PC-3 (cell line): ENCODE measurements at regions not wholly inside any gene's neighbourhood (a gene's known extent, or its start where the extent isn't known, plus 50 kb on each side); places are given as distances from the start of the nearest gene placed in this dataset.

ENCODE experiments used
- ATAC-seq: fragments of 200-7000 bp; cut with Tn5 transposase; 2 replicates; pipeline ENCODE4 v1.9.1; 2020; ENCODE audit warnings: mild to moderate bottlenecking, moderate library complexity
- BruUV-seq: library from RNA; stranded (reverse); fragments of 400-500 nt; replicated peaks from 2 replicates; lab custom pipeline; 2021; lab: Mats Ljungman, UMichigan
- CTCF ChIA-PET: fragments of 300-600 bp; sonication (Branson Sonifier 250); formaldehyde crosslinking; loops from one replicate; lab custom pipeline; 2022; ENCODE audit warnings: antibody characterized with exemption; lab: Charles Lee
- POLR2A ChIA-PET: fragments of 300-600 bp; sonication (Branson Sonifier 250); formaldehyde crosslinking; loops from one replicate; lab custom pipeline; 2022; ENCODE audit warnings: antibody characterized with exemption; ENCODE audit not compliant: unreplicated experiment; lab: Charles Lee
- DNase-seq: peaks from one replicate; pipeline ENCODE4 v3.0.0-alpha.2; 2015
- H2AFZ ChIP-seq: fragments of 300-600 bp; sonication (generic); 2 replicates; pipeline ENCODE4 v1.6.0; 2016; ENCODE audit warnings: antibody characterized with exemption, low read length
- H3F3A ChIP-seq: fragments of 300-600 bp; sonication (generic); one replicate; pipeline ENCODE4 v1.6.0; 2017; ENCODE audit warnings: antibody characterized with exemption, low read length, control low read depth, mild to moderate bottlenecking; ENCODE audit not compliant: unreplicated experiment
- H3K27ac ChIP-seq: fragments of 300-600 bp; sonication (generic); 2 replicates; pipeline ENCODE4 v1.5.1; 2016; ENCODE audit warnings: mild to moderate bottlenecking, low read length
- H3K27me3 ChIP-seq: fragments of 300-600 bp; sonication (generic); 2 replicates; pipeline ENCODE4 v1.6.1; 2016; ENCODE audit warnings: low read length, mixed read lengths
- H3K36me3 ChIP-seq: fragments of 300-600 bp; sonication (generic); 2 replicates; pipeline ENCODE4 v1.6.1; 2016; ENCODE audit warnings: low read depth, mixed run types, low read length, mixed read lengths
- H3K4me1 ChIP-seq: fragments of 300-600 bp; sonication (generic); 2 replicates; pipeline ENCODE4 v1.5.1; 2016; ENCODE audit warnings: low read length; ENCODE audit not compliant: insufficient read depth
- H3K4me2 ChIP-seq: fragments of 300-600 bp; sonication (generic); 2 replicates; pipeline ENCODE4 v1.6.0; 2016; ENCODE audit warnings: low read length
- H3K4me3 ChIP-seq: fragments of 300-600 bp; sonication (generic); 2 replicates; pipeline ENCODE4 v1.5.1; 2016; ENCODE audit warnings: mild to moderate bottlenecking, low read length, mixed read lengths
- H3K79me2 ChIP-seq: fragments of 300-600 bp; sonication (generic); 2 replicates; pipeline ENCODE4 v1.6.1; 2017; ENCODE audit warnings: low read length, mixed read lengths
- H3K9ac ChIP-seq: fragments of 300-600 bp; sonication (generic); 2 replicates; pipeline ENCODE4 v1.6.0; 2016; ENCODE audit warnings: mild to moderate bottlenecking, low read length
- H3K9me2 ChIP-seq: fragments of 300-600 bp; sonication (generic); replicated peaks from 2 replicates; pipeline ENCODE4 v1.6.1; 2016; ENCODE audit warnings: mixed run types, low read length, mixed read lengths
- H3K9me3 ChIP-seq: fragments of 300-600 bp; sonication (generic); 2 replicates; pipeline ENCODE4 v1.6.1; 2016; ENCODE audit warnings: low read length, mixed read lengths
- H4K20me1 ChIP-seq: fragments of 300-600 bp; sonication (generic); 2 replicates; pipeline ENCODE4 v1.6.1; 2016; ENCODE audit warnings: low read length, mixed read lengths
- CTCF ChIP-seq: fragments of 300-600 bp; sonication (generic); conservative IDR thresholded peaks from 2 replicates; pipeline ENCODE4 v1.5.1; 2017; ENCODE audit warnings: antibody characterized with exemption, low read depth, mild to moderate bottlenecking, low read length
- EZH2 ChIP-seq: fragments of 300-600 bp; sonication (generic); IDR thresholded peaks from one replicate; pipeline ENCODE4 v1.6.1; 2017; ENCODE audit warnings: antibody characterized with exemption, mild to moderate bottlenecking, low read length; ENCODE audit not compliant: unreplicated experiment
- EZH2phosphoT487 ChIP-seq: fragments of 300-600 bp; sonication (generic); IDR thresholded peaks from 2 replicates; pipeline ENCODE4 v1.6.1; 2018; ENCODE audit warnings: mild to moderate bottlenecking, antibody characterized with exemption, low read length, borderline replicate concordance
- intact Hi-C: fragments of 100-400 bp; cut with micrococcal nuclease; formaldehyde crosslinking; loops from 2 replicates; pipeline ENCODE4 v1.9.0; 2023

DNA sequence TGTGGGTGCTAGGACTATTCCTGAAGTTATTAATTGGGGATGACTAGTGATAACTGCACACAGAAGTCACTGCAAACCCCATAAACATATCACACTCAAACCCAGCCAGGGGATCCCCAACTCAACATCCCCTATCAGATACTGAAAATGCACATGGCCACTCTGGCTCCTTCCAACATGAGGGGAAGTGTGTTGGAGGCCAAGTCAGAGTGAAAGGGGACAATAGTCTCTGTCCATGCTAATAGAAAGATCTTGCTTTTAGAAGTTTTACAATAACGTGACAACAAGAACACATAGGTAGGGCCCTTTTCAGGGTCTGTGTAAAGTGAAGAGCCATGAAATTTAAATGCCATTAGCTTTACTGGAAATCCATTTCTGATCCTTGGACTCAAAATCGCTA is 98.8 kb upstream of the SEMA6A start:
- POLR2A ChIA-PET: no interaction called here
- CTCF ChIA-PET: no interaction called here
- Histone ChIP-seq H3K4me3 (no peak overlapping the region), H3K79me2 (no peaks in the 10 kb centered on the region), H3K9me2 (no peaks in the 10 kb centered on the region), H3K9me3 (no peaks in the 10 kb centered on the region), H2AFZ (no peak overlapping the region), H3K4me1 (no peaks in the 10 kb centered on the region), H3F3A (no peaks in the 10 kb centered on the region), H3K36me3 (no peaks in the 10 kb centered on the region), H3K9ac (no peak overlapping the region), H3K27ac (no peak overlapping the region), H4K20me1 (no peaks in the 10 kb centered on the region), H3K4me2 (no peak overlapping the region), H3K27me3 (no peaks in the 10 kb centered on the region)
- TF ChIP-seq CTCF (no peak), EZH2 (no peak), EZH2phosphoT487 (no peak)
- no TSS peak for BruUV-seq
- ATAC-seq (no peak), DNase-seq (no peak)
- intact Hi-C loops: no loop called here

GRCh38 chr5:116672203-116672602 is 97.6 kb upstream of the SEMA6A start:
- Histone ChIP-seq H3K9ac (no peak overlapping the region), H4K20me1 (no peaks in the 10 kb centered on the region), H3K9me3 (no peaks in the 10 kb centered on the region), H2AFZ (no peak overlapping the region), H3K4me3 (no peak overlapping the region), H3F3A (no peaks in the 10 kb centered on the region), H3K36me3 (no peaks in the 10 kb centered on the region), H3K4me1 (no peaks in the 10 kb centered on the region), H3K9me2 (no peaks in the 10 kb centered on the region), H3K79me2 (no peaks in the 10 kb centered on the region), H3K27ac (no peak overlapping the region), H3K4me2 (no peak overlapping the region), H3K27me3 (no peaks in the 10 kb centered on the region)
- no TSS peak for BruUV-seq
- CTCF ChIA-PET: no interaction called here
- POLR2A ChIA-PET: no interaction called here
- TF ChIP-seq EZH2 (no peak), EZH2phosphoT487 (no peak), CTCF (no peak)
- ATAC-seq (no peak), DNase-seq (no peak)
- intact Hi-C loops: no loop called here

GRCh38 chr5:116671211-116671736 is 96.7 kb upstream of the SEMA6A start:
- no TSS peak for BruUV-seq
- POLR2A ChIA-PET: no interaction called here
- intact Hi-C loops: no loop called here

More at GRCh38 chr5:116671211-116671736, 96.7 kb upstream of the SEMA6A start:
- Histone ChIP-seq H3K9me3 (no peaks in the 10 kb centered on the region), H3K4me2 (no peak overlapping the region), H3K27ac (no peak overlapping the region), H3K27me3 (no peaks in the 10 kb centered on the region), H3K9me2 (no peaks in the 10 kb centered on the region), H3K9ac (no peak overlapping the region), H3K4me1 (no peaks in the 10 kb centered on the region), H4K20me1 (no peaks in the 10 kb centered on the region), H3K36me3 (no peaks in the 10 kb centered on the region), H3F3A (no peaks in the 10 kb centered on the region), H2AFZ (no peak overlapping the region), H3K4me3 (no peak overlapping the region), H3K79me2 (no peaks in the 10 kb centered on the region)
- TF ChIP-seq CTCF (no peak), EZH2phosphoT487 (no peak), EZH2 (no peak)
- CTCF ChIA-PET: no interaction called here
- no peak for ATAC-seq
- DNase-seq: no peak
